OCI-LY3 (cell line): ENCODE measurements at regions not wholly inside any gene's neighbourhood (a gene's known extent, or its start where the extent isn't known, plus 50 kb on each side); places are given as distances from the start of the nearest gene placed in this dataset.

Experiments
- H2AFZ ChIP-seq: fragments of 200-600, 300-600 bp; shearing (Covaris generic); 2 replicates; pipeline ENCODE4 v1.6.0; 2014; ENCODE audit warnings: antibody characterized with exemption, low read depth, low read length
- H3K27ac ChIP-seq: fragments of 200-600, 300-600 bp; sonication (generic); 2 replicates; pipeline ENCODE4 v1.5.1; 2014; ENCODE audit warnings: mild to moderate bottlenecking, low read length, moderate library complexity, mixed read lengths
- H3K27me3 ChIP-seq: fragments of 200-600, 300-600 bp; sonication (generic); 2 replicates; pipeline ENCODE4 v1.6.1; 2014; ENCODE audit warnings: low read depth, low read length, mixed read lengths
- H3K36me3 ChIP-seq: fragments of 200-600, 300-600 bp; sonication (generic); replicated peaks from 2 replicates; pipeline ENCODE3; 2014; ENCODE audit warnings: low read depth, low read length, mixed read lengths
- H3K4me1 ChIP-seq: fragments of 300-600, 200-600 bp; sonication (generic); 2 replicates; pipeline ENCODE4 v1.6.1; 2014; ENCODE audit warnings: low read length, mixed read lengths
- H3K4me2 ChIP-seq: fragments of 200-600, 300-600 bp; sonication (generic); 2 replicates; pipeline ENCODE4 v1.6.1; 2014; ENCODE audit warnings: low read length, mixed read lengths
- H3K4me3 ChIP-seq: fragments of 300-600, 200-600 bp; sonication (generic); 2 replicates; pipeline ENCODE4 v1.5.1; 2014; ENCODE audit warnings: antibody characterized with exemption, mild to moderate bottlenecking, low read length, moderate library complexity
- H3K79me2 ChIP-seq: fragments of 300-600, 200-600 bp; shearing (Covaris generic); 2 replicates; pipeline ENCODE4 v1.6.1; 2014; ENCODE audit warnings: mild to moderate bottlenecking, low read length, mixed read lengths
- H3K9ac ChIP-seq: fragments of 300-600, 200-600 bp; shearing (Covaris generic); 2 replicates; pipeline ENCODE4 v1.6.0; 2014; ENCODE audit warnings: mild to moderate bottlenecking, low read length, moderate library complexity
- H3K9me3 ChIP-seq: fragments of 200-600, 300-600 bp; shearing (Covaris generic); 2 replicates; pipeline ENCODE4 v1.6.1; 2014; ENCODE audit warnings: low read length, mixed read lengths; ENCODE audit not compliant: insufficient read depth
- H4K20me1 ChIP-seq: fragments of 200-600, 300-600 bp; sonication (generic); 2 replicates; pipeline ENCODE4 v1.6.1; 2016; ENCODE audit warnings: low read length, mixed read lengths; ENCODE audit not compliant: insufficient read depth
- CTCF ChIP-seq: fragments of 200-600, 300-600 bp; sonication (generic); IDR thresholded peaks from 2 replicates; pipeline ENCODE4 v1.5.1; 2014; ENCODE audit warnings: antibody characterized with exemption, low read length, low read depth
- EZH2phosphoT487 ChIP-seq: fragments of 200-600 bp; shearing (Covaris generic); IDR thresholded peaks from 2 replicates; pipeline ENCODE4 v1.6.1; 2018; ENCODE audit warnings: antibody characterized with exemption, mixed run types, low read depth

DNA sequence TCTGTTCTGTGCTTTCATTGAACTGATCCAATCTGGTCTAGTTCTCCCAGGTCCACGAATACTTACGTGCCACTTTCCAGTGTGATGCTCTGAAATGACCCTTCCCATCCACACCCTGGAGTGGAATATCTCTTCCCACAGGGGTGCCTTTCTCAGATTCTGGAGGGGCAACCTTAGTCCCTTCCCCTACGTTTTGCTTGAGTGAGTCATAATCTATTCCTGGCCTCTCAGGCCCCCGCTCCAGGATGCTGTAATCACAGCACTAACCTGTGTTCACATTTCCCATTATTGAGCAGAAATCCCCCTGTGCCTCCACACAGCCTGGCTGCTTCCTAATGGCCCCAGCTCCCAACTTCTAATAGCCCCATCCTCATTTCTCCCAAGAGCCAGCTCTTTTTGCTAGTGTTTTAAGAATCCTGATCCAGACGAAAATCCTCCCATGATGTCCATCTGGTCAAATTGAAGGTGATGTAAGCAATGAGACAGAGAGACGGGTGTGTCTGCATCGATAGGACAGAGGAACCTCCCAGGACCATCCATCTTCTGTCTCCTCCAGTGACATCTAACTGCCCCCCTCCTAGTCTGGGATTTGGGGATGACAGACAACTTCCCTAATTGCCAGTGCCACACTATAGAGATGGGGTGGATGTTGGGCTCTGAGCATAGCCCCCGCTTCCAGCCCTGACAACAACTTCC, 164.0 kb upstream of the MAF start:
- Histone ChIP-seq H3K4me2 (no peak overlapping the region), H3K79me2 (no peaks in the 10 kb centered on the region), H3K4me3 (no peak overlapping the region)

GRCh38 chr16:79762217-79762616, 161.7 kb upstream of the MAF start:
- H3K27ac ChIP-seq = no peak overlapping the region
- H4K20me1 ChIP-seq = no peaks in the 10 kb centered on the region
- no peak for TF ChIP-seq EZH2phosphoT487
- no peak for TF ChIP-seq CTCF
- no peaks in the 10 kb centered on the region for H3K79me2 ChIP-seq
- H3K36me3 ChIP-seq = no peaks in the 10 kb centered on the region
- H2AFZ ChIP-seq = no peak overlapping the region
- H3K4me1 ChIP-seq = no peaks in the 10 kb centered on the region
- H3K27me3 ChIP-seq = peaks cover 7% of the 10 kb centered on the region; the same call in 1 of the 2 replicates
- H3K9me3 ChIP-seq = no peaks in the 10 kb centered on the region
- no peak overlapping the region for H3K9ac ChIP-seq
- no peak overlapping the region for H3K4me2 ChIP-seq
- H3K4me3 ChIP-seq = no peak overlapping the region

More for the DNA sequence above, 164.0 kb upstream of the MAF start:
- TF ChIP-seq CTCF = no peak
- H3K27ac ChIP-seq = no peak overlapping the region
- no peaks in the 10 kb centered on the region for H3K36me3 ChIP-seq
- H2AFZ ChIP-seq = no peak overlapping the region
- 0 out of 2 replicates have a peak, but pooled peaks cover 7% of the 10 kb centered on the region for H3K27me3 ChIP-seq
- no peak overlapping the region for H3K9ac ChIP-seq
- H3K4me1 ChIP-seq = no peaks in the 10 kb centered on the region
- H4K20me1 ChIP-seq = no peaks in the 10 kb centered on the region
- no peaks in the 10 kb centered on the region for H3K9me3 ChIP-seq

DNA sequence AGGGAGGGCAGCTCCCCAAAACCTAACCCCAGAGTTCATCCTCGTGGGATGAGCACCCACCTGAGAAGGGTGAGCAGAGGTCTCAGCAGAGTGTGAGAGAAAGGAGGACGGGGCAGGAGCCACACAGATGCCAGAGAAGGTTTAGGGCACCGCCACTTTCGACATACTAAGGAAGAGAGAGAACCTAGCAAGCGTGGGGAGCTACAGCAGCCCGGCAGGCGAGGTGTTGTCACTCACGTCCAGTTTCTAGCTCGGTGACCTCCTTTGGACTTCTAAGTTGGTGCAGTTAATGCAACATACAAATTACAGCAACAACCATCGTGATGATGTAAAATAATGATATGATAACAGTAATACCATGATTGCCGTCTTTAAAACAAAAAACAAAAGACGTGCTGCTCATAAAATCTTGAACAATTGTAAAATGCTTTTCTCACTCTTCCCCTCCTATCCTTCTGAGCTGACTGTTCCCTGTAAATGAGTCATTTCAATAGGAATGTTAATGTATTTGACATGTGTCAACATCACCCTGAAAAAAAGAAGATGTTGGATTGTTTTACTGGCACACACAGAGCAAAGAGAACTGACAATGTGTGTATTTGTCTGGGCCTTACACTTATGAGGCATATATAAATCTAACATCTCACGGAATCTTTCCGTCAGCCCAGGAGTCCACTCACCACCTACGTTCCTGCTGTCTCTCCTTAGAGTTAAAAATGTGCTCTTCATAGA, 158.2 kb upstream of the MAF start:
- TF ChIP-seq EZH2phosphoT487 = no peak
- TF ChIP-seq CTCF = no peak
- no peaks in the 10 kb centered on the region for H3K79me2 ChIP-seq
- no peaks in the 10 kb centered on the region for H3K4me1 ChIP-seq
- no peak overlapping the region for H3K4me3 ChIP-seq
- H3K9ac ChIP-seq = no peak overlapping the region
- no peaks in the 10 kb centered on the region for H4K20me1 ChIP-seq
- no peak overlapping the region for H2AFZ ChIP-seq
- no peak overlapping the region for H3K27ac ChIP-seq
- no peaks in the 10 kb centered on the region for H3K36me3 ChIP-seq
- H3K27me3 ChIP-seq = peaks cover 7% of the 10 kb centered on the region
- no peak overlapping the region for H3K4me2 ChIP-seq
- H3K9me3 ChIP-seq = no peaks in the 10 kb centered on the region

DNA sequence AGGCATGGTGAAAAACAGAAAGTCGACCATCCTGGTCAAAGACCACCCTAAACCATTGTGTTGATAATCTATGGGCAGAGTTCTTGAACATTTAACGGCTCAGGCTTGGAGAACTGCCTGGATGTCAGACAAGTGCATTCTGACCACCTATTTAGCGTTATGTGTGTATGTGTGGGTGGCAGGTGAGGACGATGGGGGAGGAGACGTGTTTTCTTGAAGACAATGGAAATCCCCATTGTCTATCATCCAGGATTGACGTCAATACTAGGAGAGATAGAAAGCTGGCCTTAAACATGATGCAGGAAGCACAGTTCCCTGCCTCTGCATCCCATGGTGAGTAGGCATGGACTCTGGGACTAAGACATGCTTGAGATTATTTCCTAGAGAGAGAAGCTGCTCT, 157.4 kb upstream of the MAF start:
- no peak overlapping the region for H3K9ac ChIP-seq
- H3K9me3 ChIP-seq = no peaks in the 10 kb centered on the region
- no peak overlapping the region for H3K4me3 ChIP-seq
- H3K27me3 ChIP-seq = peaks cover 7% of the 10 kb centered on the region
- H3K4me1 ChIP-seq = no peaks in the 10 kb centered on the region
- no peak for TF ChIP-seq CTCF
- no peak for TF ChIP-seq EZH2phosphoT487
- no peaks in the 10 kb centered on the region for H4K20me1 ChIP-seq
- no peak overlapping the region for H3K4me2 ChIP-seq
- no peak overlapping the region for H3K27ac ChIP-seq
- no peaks in the 10 kb centered on the region for H3K79me2 ChIP-seq
- no peak overlapping the region for H2AFZ ChIP-seq
- no peaks in the 10 kb centered on the region for H3K36me3 ChIP-seq
